ENCODE measurements at regions not wholly inside any gene's neighbourhood (a gene's known extent, or its start where the extent isn't known, plus 50 kb on each side); places are given as distances from the start of the nearest gene placed in this dataset.

GRCh38 chr14:22188318-22188717 is 400.7 kb downstream of the DAD1 start (continued):
- TF ChIP-seq ISL1 (CRISPR knock-in tag; IDR thresholded peaks at IDR 0.05) (no peak), OSR1 (CRISPR knock-in tag; IDR thresholded peaks at IDR 0.05) (no peak), ESRRG (CRISPR knock-in tag; IDR thresholded peaks at IDR 0.05) (no peak), POU6F1 (CRISPR knock-in tag; IDR thresholded peaks at IDR 0.05; ENCODE audit: borderline replicate concordance, low read depth) (no peak), CREB5 (CRISPR knock-in tag; IDR thresholded peaks at IDR 0.05; ENCODE audit: low read depth) (no peak), ZFP30 (CRISPR knock-in tag; IDR thresholded peaks at IDR 0.05) (no peak)

DNA sequence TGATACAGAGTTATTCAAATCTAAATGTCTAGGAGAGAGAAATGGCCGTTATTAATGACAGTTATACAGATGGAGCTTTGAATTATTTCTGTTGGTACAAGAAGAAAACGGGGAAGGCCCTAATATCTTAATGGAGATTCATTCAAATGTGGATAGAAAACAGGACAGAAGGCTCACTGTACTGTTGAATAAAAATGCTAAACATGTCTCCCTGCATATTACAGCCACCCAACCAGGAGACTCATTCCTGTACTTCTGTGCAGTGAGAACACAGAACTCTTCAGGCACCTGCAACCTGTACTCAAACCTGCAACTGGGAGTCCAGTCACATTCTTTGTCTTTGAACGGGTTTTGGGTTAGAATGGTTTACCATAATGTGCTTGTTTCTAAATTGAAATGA is 403.2 kb downstream of the DAD1 start:
- ATAC-seq = no peak
- TF ChIP-seq OSR1 (CRISPR knock-in tag; IDR thresholded peaks at IDR 0.05) = no peak
- TF ChIP-seq ZNF8 (CRISPR knock-in tag; IDR thresholded peaks at IDR 0.05) = no peak
- TF ChIP-seq CSDC2 (CRISPR knock-in tag; IDR thresholded peaks at IDR 0.05) = no peak
- no peak for TF ChIP-seq CSRNP3 (CRISPR knock-in tag; IDR thresholded peaks at IDR 0.05)
- TF ChIP-seq TCF4 (CRISPR knock-in tag; IDR thresholded peaks at IDR 0.05; ENCODE audit: borderline replicate concordance) = no peak
- TF ChIP-seq ARNTL (CRISPR knock-in tag; IDR thresholded peaks at IDR 0.05; ENCODE audit: borderline replicate concordance, low read depth) = no peak
- TF ChIP-seq ZNF70 (CRISPR knock-in tag; IDR thresholded peaks at IDR 0.05) = no peak

DNA sequence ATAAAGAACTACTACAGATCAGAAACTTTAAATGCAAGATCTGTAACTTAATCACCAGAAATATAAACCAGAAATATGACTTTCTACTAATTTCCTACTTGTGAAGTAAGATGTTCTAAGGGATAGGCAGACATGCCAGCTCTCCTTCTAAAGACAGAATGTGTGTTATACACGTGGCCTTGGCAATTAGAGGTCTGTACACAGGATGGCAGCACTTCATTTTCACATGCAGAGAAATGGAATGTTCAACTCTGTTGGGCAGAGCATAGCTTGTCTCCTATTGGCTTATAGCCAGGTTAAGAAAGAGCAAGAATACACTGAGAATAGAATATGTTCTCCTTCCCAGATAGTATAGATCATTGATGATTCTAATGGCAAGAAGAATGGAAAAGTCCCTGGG is 403.8 kb downstream of the DAD1 start:
- ATAC-seq = no peak
- no peak for TF ChIP-seq PPARA (CRISPR knock-in tag; IDR thresholded peaks at IDR 0.05; ENCODE audit: borderline replicate concordance)
- no peak for TF ChIP-seq GLIS3 (CRISPR knock-in tag; IDR thresholded peaks at IDR 0.05)

GRCh38 chr14:22184830-22185168 is 404.2 kb downstream of the DAD1 start:
- ATAC-seq = no peak
- no peak for TF ChIP-seq ARNTL (CRISPR knock-in tag; IDR thresholded peaks at IDR 0.05; ENCODE audit: borderline replicate concordance, low read depth)
- TF ChIP-seq ESRRG (CRISPR knock-in tag; IDR thresholded peaks at IDR 0.05) = no peak
- TF ChIP-seq OSR1 (CRISPR knock-in tag; IDR thresholded peaks at IDR 0.05) = no peak
- TF ChIP-seq POU6F1 (CRISPR knock-in tag; IDR thresholded peaks at IDR 0.05; ENCODE audit: borderline replicate concordance, low read depth) = no peak
- no peak for TF ChIP-seq ZNF70 (CRISPR knock-in tag; IDR thresholded peaks at IDR 0.05)
- TF ChIP-seq SNAI2 (CRISPR knock-in tag; IDR thresholded peaks at IDR 0.05) = no peak

DNA sequence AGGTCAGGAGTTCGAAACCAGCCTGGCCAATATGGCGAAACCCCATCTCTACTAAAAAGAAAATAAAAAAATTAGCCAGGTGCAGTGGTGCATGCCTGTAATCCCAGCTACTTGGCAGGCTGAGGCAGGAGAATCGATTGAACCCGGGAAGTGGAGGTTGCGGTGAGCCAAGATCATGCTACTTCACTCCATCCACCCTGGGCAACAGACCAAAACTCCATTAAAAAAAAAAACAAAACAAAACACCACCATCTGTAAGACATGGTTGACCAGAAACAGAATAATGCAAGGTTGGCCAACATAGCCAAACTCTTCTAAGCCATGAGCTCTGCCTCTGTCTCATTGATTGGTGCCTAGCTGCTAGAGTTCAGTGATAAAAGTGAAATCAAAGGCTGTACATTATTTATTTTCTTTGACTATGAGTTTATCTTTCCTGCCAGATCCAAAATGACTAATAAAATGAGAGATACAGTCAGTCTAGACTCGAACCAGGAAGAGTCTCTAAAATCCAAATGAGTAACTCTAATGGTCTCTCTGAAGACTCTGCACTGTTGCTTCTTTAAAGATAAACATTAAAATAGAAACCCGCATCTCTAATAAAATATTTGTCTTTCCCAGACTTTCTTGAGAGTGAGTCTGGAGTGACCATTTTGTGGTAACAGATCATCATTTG is 404.7 kb downstream of the DAD1 start:
- no peak for ATAC-seq
- TF ChIP-seq PPARA (CRISPR knock-in tag; IDR thresholded peaks at IDR 0.05; ENCODE audit: borderline replicate concordance) (no peak), ZNF70 (CRISPR knock-in tag; IDR thresholded peaks at IDR 0.05) (no peak), TOX (CRISPR knock-in tag; IDR thresholded peaks at IDR 0.05; ENCODE audit: borderline replicate concordance) (no peak), ZNF565 (CRISPR knock-in tag; conservative IDR thresholded peaks at IDR 0.05; ENCODE audit: low read depth) (no peak), CREB5 (CRISPR knock-in tag; IDR thresholded peaks at IDR 0.05; ENCODE audit: low read depth) (no peak), PATZ1 (CRISPR knock-in tag; IDR thresholded peaks at IDR 0.05; ENCODE audit: borderline replicate concordance) (no peak), ZC3H10 (CRISPR knock-in tag; IDR thresholded peaks at IDR 0.05) (no peak), GLIS3 (CRISPR knock-in tag; IDR thresholded peaks at IDR 0.05) (no peak), POU6F1 (CRISPR knock-in tag; IDR thresholded peaks at IDR 0.05; ENCODE audit: borderline replicate concordance, low read depth) (no peak), CSRNP3 (CRISPR knock-in tag; IDR thresholded peaks at IDR 0.05) (no peak), TCF4 (CRISPR knock-in tag; IDR thresholded peaks at IDR 0.05; ENCODE audit: borderline replicate concordance) (no peak), ISL1 (CRISPR knock-in tag; IDR thresholded peaks at IDR 0.05) (no peak), RARB (CRISPR knock-in tag; IDR thresholded peaks at IDR 0.05) (no peak), CSDC2 (CRISPR knock-in tag; IDR thresholded peaks at IDR 0.05) (no peak), ZFP30 (CRISPR knock-in tag; IDR thresholded peaks at IDR 0.05) (no peak)
